IMR-90 (cell line): ENCODE measurements at regions not wholly inside any gene's neighbourhood (a gene's known extent, or its start where the extent isn't known, plus 50 kb on each side); places are given as distances from the start of the nearest gene placed in this dataset.

Experiments used
- ATAC-seq: fragments of 200-7000 bp; cut with Tn5 transposase; 2 replicates; pipeline ENCODE4 v1.9.1; 2020; ENCODE audit warnings: low read depth, mild to moderate bottlenecking, moderate library complexity
- BruUV-seq: library from RNA; stranded (reverse); fragments of 400-500 nt; replicated peaks from 2 replicates; lab custom pipeline; 2021; lab: Mats Ljungman, UMichigan
- CTCF ChIA-PET: fragments of 300-600 bp; formaldehyde crosslinking; extraction: SDS; loops from one replicate; lab custom pipeline; 2021; ENCODE audit warnings: antibody characterized with exemption; lab: Yijun Ruan, JAX
- POLR2A ChIA-PET: fragments of 300-600 bp; sonication (Branson Sonifier 250); formaldehyde crosslinking; loops from one replicate; lab custom pipeline; 2022; ENCODE audit warnings: antibody characterized with exemption; ENCODE audit not compliant: unreplicated experiment; lab: Charles Lee
- DNase-seq: peaks from one replicate; pipeline ENCODE4 v3.0.0; 2013
- H2AFZ ChIP-seq: replicated peaks from 2 replicates; pipeline ENCODE3; 2013; ENCODE audit warnings: low read length, mild to moderate bottlenecking; ENCODE audit not compliant: poor library complexity
- H2AK5ac ChIP-seq: 2 replicates; pipeline ENCODE4 v1.6.1; 2013; ENCODE audit warnings: low read depth, low read length, inconsistent platforms
- H2AK9ac ChIP-seq: replicated peaks from 2 replicates; pipeline ENCODE3; 2013; ENCODE audit warnings: mild to moderate bottlenecking, low read depth, low read length, moderate library complexity; ENCODE audit not compliant: poor library complexity
- H2BK120ac ChIP-seq: 2 replicates; pipeline ENCODE4 v1.6.1; 2013; ENCODE audit warnings: low read depth, low read length, inconsistent platforms
- H2BK15ac ChIP-seq: 3 replicates; pipeline ENCODE4 v1.6.1; 2013; ENCODE audit warnings: low read depth, low read length, inconsistent platforms
- H2BK20ac ChIP-seq: 2 replicates; pipeline ENCODE4 v1.6.1; 2013; ENCODE audit warnings: low read depth, mild to moderate bottlenecking, inconsistent platforms, low read length, moderate library complexity
- H2BK5ac ChIP-seq: 2 replicates; pipeline ENCODE4 v1.6.1; 2013; ENCODE audit warnings: mild to moderate bottlenecking, low read depth, low read length, inconsistent platforms; ENCODE audit not compliant: poor library complexity, severe bottlenecking
- H3K14ac ChIP-seq: replicated peaks from 2 replicates; pipeline ENCODE4 v1.6.1; 2013; ENCODE audit warnings: low read depth, low read length, inconsistent platforms
- H3K18ac ChIP-seq: 2 replicates; pipeline ENCODE4 v1.6.1; 2013; ENCODE audit warnings: low read depth, low read length, control low read depth
- H3K23ac ChIP-seq: 2 replicates; pipeline ENCODE4 v1.6.1; 2013; ENCODE audit warnings: low read depth, low read length, inconsistent platforms
- H3K27ac ChIP-seq: 2 replicates; pipeline ENCODE4 v1.5.1; 2013; ENCODE audit warnings: mild to moderate bottlenecking, control low read depth, low read length; ENCODE audit not compliant: insufficient read depth
- H3K27me3 ChIP-seq: 2 replicates; pipeline ENCODE4 v1.6.1; 2013; ENCODE audit warnings: low read length; ENCODE audit not compliant: control insufficient read depth, insufficient read depth
- H3K36me3 ChIP-seq: 2 replicates; pipeline ENCODE4 v1.6.1; 2013; ENCODE audit warnings: low read length, mixed read lengths; ENCODE audit not compliant: control insufficient read depth, insufficient read depth
- H3K4ac ChIP-seq: 2 replicates; pipeline ENCODE4 v1.6.1; 2013; ENCODE audit warnings: low read depth, low read length, inconsistent platforms
- H3K4me1 ChIP-seq: 2 replicates; pipeline ENCODE4 v1.6.1; 2013; ENCODE audit warnings: low read length, mixed read lengths; ENCODE audit not compliant: control insufficient read depth, insufficient read depth
- H3K4me2 ChIP-seq: 2 replicates; pipeline ENCODE4 v1.6.1; 2013; ENCODE audit warnings: low read depth, mild to moderate bottlenecking, control low read depth, low read length, moderate library complexity
- H3K4me3 ChIP-seq: 2 replicates; pipeline ENCODE4 v1.5.1; 2013; ENCODE audit warnings: low read depth, mild to moderate bottlenecking, control low read depth, low read length, moderate library complexity; ENCODE audit not compliant: insufficient read depth
- H3K56ac ChIP-seq: 2 replicates; pipeline ENCODE4 v1.6.1; 2013; ENCODE audit warnings: low read length, inconsistent platforms; ENCODE audit not compliant: insufficient read depth; ENCODE audit errors: extremely low read depth
- H3K79me1 ChIP-seq, 2 experiments: 2 replicates each; pipeline ENCODE4 v1.6.1; 2013; ENCODE audit warnings: low read length in 2 of 2, inconsistent platforms in 1 of 2, low read depth in 1 of 2
- H3K9ac ChIP-seq: 2 replicates; pipeline ENCODE4 v1.6.1; 2013; ENCODE audit warnings: low read depth, low read length, control low read depth
- H3K9me1 ChIP-seq: 2 replicates; pipeline ENCODE4 v1.6.1; 2013; ENCODE audit warnings: low read length, inconsistent platforms; ENCODE audit not compliant: insufficient read depth
- H3K9me3 ChIP-seq: 2 replicates; pipeline ENCODE4 v1.6.1; 2013; ENCODE audit warnings: low read length; ENCODE audit not compliant: control insufficient read depth, insufficient read depth
- H4K20me1 ChIP-seq: 2 replicates; pipeline ENCODE4 v1.6.1; 2013; ENCODE audit warnings: low read length, inconsistent platforms; ENCODE audit not compliant: insufficient read depth
- H4K5ac ChIP-seq: 2 replicates; pipeline ENCODE4 v1.6.1; 2013; ENCODE audit warnings: mild to moderate bottlenecking, low read depth, low read length, control low read depth
- H4K8ac ChIP-seq, 2 experiments: 2 replicates each; pipeline ENCODE4 v1.6.1; 2013; ENCODE audit warnings: low read depth in 2 of 2, low read length in 2 of 2, control low read depth in 1 of 2, inconsistent platforms in 1 of 2
- H4K91ac ChIP-seq: 2 replicates; pipeline ENCODE4 v1.6.1; 2013; ENCODE audit warnings: low read depth, low read length, inconsistent platforms; ENCODE audit not compliant: insufficient read depth
- BHLHE40 ChIP-seq: fragments of 150-350 bp; IDR thresholded peaks from 2 replicates; pipeline ENCODE4 v1.6.1; 2016; ENCODE audit warnings: mild to moderate bottlenecking, low read depth, low read length
- CEBPB ChIP-seq: IDR thresholded peaks from 2 replicates; pipeline ENCODE4 v1.6.1; 2012; ENCODE audit warnings: low read depth, low read length, improper control_type of control experiment
- CHD1 ChIP-seq: IDR thresholded peaks from 2 replicates; pipeline ENCODE4 v1.6.1; 2012; ENCODE audit warnings: low read depth, low read length, improper control_type of control experiment
- CTCF ChIP-seq: conservative IDR thresholded peaks from 2 replicates; pipeline ENCODE4 v1.5.1; 2012; ENCODE audit warnings: mild to moderate bottlenecking, low read depth, low read length, improper control_type of control experiment
- MAZ ChIP-seq: IDR thresholded peaks from 2 replicates; pipeline ENCODE4 v1.6.1; 2012; ENCODE audit warnings: low read depth, mild to moderate bottlenecking, low read length, improper control_type of control experiment, moderate library complexity, borderline replicate concordance
- MXI1 ChIP-seq: IDR thresholded peaks from 2 replicates; pipeline ENCODE4 v1.6.1; 2012; ENCODE audit warnings: low read depth, mild to moderate bottlenecking, low read length, moderate library complexity, borderline replicate concordance
- NFE2L2 ChIP-seq: fragments of 150-350 bp; IDR thresholded peaks from 2 replicates; pipeline ENCODE4 v1.6.1; 2016; ENCODE audit warnings: low read depth, mild to moderate bottlenecking, low read length
- POLR2A ChIP-seq: IDR thresholded peaks from 2 replicates; pipeline ENCODE4 v1.6.1; 2012; ENCODE audit warnings: mild to moderate bottlenecking, low read depth, low read length
- RCOR1 ChIP-seq: IDR thresholded peaks from 2 replicates; pipeline ENCODE4 v1.6.1; 2012; ENCODE audit warnings: mild to moderate bottlenecking, low read length, improper control_type of control experiment; ENCODE audit not compliant: insufficient replicate concordance
- RFX5 ChIP-seq: IDR thresholded peaks from 2 replicates; pipeline ENCODE4 v1.8.0; 2012; ENCODE audit warnings: low read depth, mild to moderate bottlenecking, low read length, moderate library complexity
- WGBS, 2 experiments: methylation state at CpG; one replicate each; pipeline versions ENCODE4 v1.1.5 to v1.1.7; 2013; ENCODE audit warnings: missing lambda C conversion rate in 2 of 2; ENCODE audit not compliant: insufficient read length in 1 of 2; ENCODE audit errors: extremely low coverage in 2 of 2; 5-methylcytosine and 5-hydroxymethylcytosine counted together
- dilution Hi-C: fragments of 300-500 bp; cut with HindIII; formaldehyde crosslinking; loops from one replicate; pipeline ENCODE4 v1.14.3; 2018; ENCODE audit warnings: low sequenced_read_pairs; ENCODE audit not compliant: unreplicated experiment
- in situ Hi-C: fragments of 300-500 bp; cut with MboI; formaldehyde crosslinking; loops from 3 replicates; pipeline ENCODE4 v1.14.3; 2019; ENCODE audit warnings: low sequenced_read_pairs, inconsistent platforms, mixed read lengths
- intact Hi-C: fragments of 100-400 bp; cut with micrococcal nuclease; formaldehyde crosslinking; loops from 2 replicates; pipeline ENCODE4 v1.10.0; 2022
- TF ChIP-seq, protein P1 (sequence below): fragments of 150-350 bp; IDR thresholded peaks from 2 replicates; pipeline ENCODE4 v1.6.1; 2016; ENCODE audit warnings: low read depth, mild to moderate bottlenecking, low read length, moderate library complexity, borderline replicate concordance

- no peaks in the 10 kb centered on the region for H3K36me3 ChIP-seq
- ChIA-PET POLR2A (no interaction called here), CTCF (no interaction called here)
- H3K4ac ChIP-seq, result no peak overlapping the region
- no peak overlapping the region for H2BK120ac ChIP-seq
- no peaks in the 10 kb centered on the region for H3K79me1 ChIP-seq
- no peaks in the 10 kb centered on the region for H4K20me1 ChIP-seq
- dilution Hi-C loops, result no loop called here
- BruUV-seq, result no TSS peak
- H2AK5ac ChIP-seq, result no peak overlapping the region
- no peaks in the 10 kb centered on the region; the same call in 1 of the 2 replicates for H3K9me3 ChIP-seq
- H2BK20ac ChIP-seq, result no peak overlapping the region
- H3K9me1 ChIP-seq, result no peaks in the 10 kb centered on the region
- H3K27ac ChIP-seq, result no peak overlapping the region
- DNase-seq (no peak), ATAC-seq (no peak)
- no peak overlapping the region for H3K14ac ChIP-seq
- no peak overlapping the region for H3K9ac ChIP-seq
- no CpG with 5 or more reads among the region's 2 CpGs for WGBS, 2 experiments
- in situ Hi-C loops, result no loop called here
- TF ChIP-seq RCOR1 (no peak), NFE2L2 (no peak), CEBPB (no peak), CTCF (no peak), MXI1 (no peak), RFX5 (no peak), CHD1 (no peak), POLR2A (no peak), BHLHE40 (no peak), MAZ (no peak)
- TF ChIP-seq, protein P1, sequence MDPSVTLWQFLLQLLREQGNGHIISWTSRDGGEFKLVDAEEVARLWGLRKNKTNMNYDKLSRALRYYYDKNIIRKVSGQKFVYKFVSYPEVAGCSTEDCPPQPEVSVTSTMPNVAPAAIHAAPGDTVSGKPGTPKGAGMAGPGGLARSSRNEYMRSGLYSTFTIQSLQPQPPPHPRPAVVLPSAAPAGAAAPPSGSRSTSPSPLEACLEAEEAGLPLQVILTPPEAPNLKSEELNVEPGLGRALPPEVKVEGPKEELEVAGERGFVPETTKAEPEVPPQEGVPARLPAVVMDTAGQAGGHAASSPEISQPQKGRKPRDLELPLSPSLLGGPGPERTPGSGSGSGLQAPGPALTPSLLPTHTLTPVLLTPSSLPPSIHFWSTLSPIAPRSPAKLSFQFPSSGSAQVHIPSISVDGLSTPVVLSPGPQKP, result no peak
- no peak overlapping the region for H3K23ac ChIP-seq
- H3K56ac ChIP-seq, result no peak overlapping the region
- peaks cover 3% of the 10 kb centered on the region; the same call in 1 of the 2 replicates for H3K4me1 ChIP-seq
- no peak overlapping the region for H3K4me2 ChIP-seq
- intact Hi-C loops, result no loop called here
- H4K8ac ChIP-seq, result no peak overlapping the region
- H4K5ac ChIP-seq, result no peak overlapping the region
- no peak overlapping the region for H3K4me3 ChIP-seq
- H2AFZ ChIP-seq, result no peak overlapping the region
- no peak overlapping the region for H2BK5ac ChIP-seq
- peaks cover 7% of the 10 kb centered on the region for H3K27me3 ChIP-seq
- no peak overlapping the region for H4K91ac ChIP-seq
- no peak overlapping the region for H2AK9ac ChIP-seq
- no peak overlapping the region for H3K18ac ChIP-seq
- H2BK15ac ChIP-seq, result no peak overlapping the region
These were observed 287.3 kb downstream of the RPS24 start for GRCh38 chr10:78321000-78321399.
